H1 (cell line): ENCODE measurements at regions not wholly inside any gene's neighbourhood (a gene's known extent, or its start where the extent isn't known, plus 50 kb on each side); places are given as distances from the start of the nearest gene placed in this dataset.

Experiments used
- CTCF ChIA-PET: fragments of 300-600 bp; sonication (Branson Sonifier 250); formaldehyde crosslinking; loops from one replicate; lab custom pipeline; 2021; ENCODE audit not compliant: partially characterized antibody; lab: Charles Lee
- POLR2A ChIA-PET: fragments of 300-600 bp; sonication (Branson Sonifier 250); formaldehyde crosslinking; loops from one replicate; lab custom pipeline; 2021; ENCODE audit warnings: inconsistent platforms; ENCODE audit not compliant: partially characterized antibody; lab: Charles Lee
- DNase-seq, 2 experiments: peaks; one replicate each; pipeline versions ENCODE4 v3.0.0 to v3.0.0-alpha.2; 2010 to 2022; ENCODE audit warnings: low spot score in 2 of 2, low read depth in 1 of 2, mixed read lengths in 1 of 2
- FAIRE-seq: peaks from 2 replicates; lab custom pipeline; 2011; peaks lifted over from hg19 to GRCh38; lab: Jason Lieb, UNC
- H2AFZ ChIP-seq: 2 replicates; pipeline ENCODE4 v1.8.1; 2012; ENCODE audit warnings: low read length, inconsistent platforms
- H2AK5ac ChIP-seq: 2 replicates; pipeline ENCODE4 v1.6.1; 2013; ENCODE audit warnings: low read depth, low read length
- H2BK120ac ChIP-seq: replicated peaks from 2 replicates; pipeline ENCODE3; 2013; ENCODE audit warnings: low read depth, low read length, inconsistent platforms
- H2BK12ac ChIP-seq: 2 replicates; pipeline ENCODE4 v1.6.1; 2013; ENCODE audit warnings: low read depth, low read length
- H2BK15ac ChIP-seq: 2 replicates; pipeline ENCODE4 v1.6.1; 2013; ENCODE audit warnings: low read length
- H2BK20ac ChIP-seq: 2 replicates; pipeline ENCODE4 v1.6.1; 2013; ENCODE audit warnings: low read length
- H2BK5ac ChIP-seq: 2 replicates; pipeline ENCODE4 v1.6.1; 2013; ENCODE audit warnings: low read depth, low read length
- H3K14ac ChIP-seq: 2 replicates; pipeline ENCODE4 v1.6.1; 2013; ENCODE audit warnings: inconsistent platforms; ENCODE audit not compliant: insufficient read length
- H3K18ac ChIP-seq: 2 replicates; pipeline ENCODE4 v1.6.1; 2013; ENCODE audit warnings: low read length; ENCODE audit errors: extremely low read depth
- H3K23ac ChIP-seq: 2 replicates; pipeline ENCODE4 v1.6.1; 2013; ENCODE audit warnings: inconsistent platforms; ENCODE audit not compliant: insufficient read length
- H3K23me2 ChIP-seq: 2 replicates; pipeline ENCODE4 v1.6.1; 2013; ENCODE audit warnings: low read depth, low read length
- H3K27ac ChIP-seq: 2 replicates; pipeline ENCODE4 v1.6.1; 2011; ENCODE audit warnings: low read depth, low read length, inconsistent platforms
- H3K27me3 ChIP-seq, 4 experiments: replicated peaks in 1 of 4; 1 replicate in 1 of 4; 2 replicates in 3 of 4; pipeline versions ENCODE4 v1.6.1 to v1.8.1; 2011 to 2013; ENCODE audit warnings: low read length in 3 of 4, mild to moderate bottlenecking in 3 of 4, inconsistent platforms in 2 of 4, mixed read lengths in 2 of 4, moderate library complexity in 1 of 4; ENCODE audit not compliant: control insufficient read depth in 3 of 4, insufficient read depth in 3 of 4; ENCODE audit errors: extremely low read depth in 1 of 4
- H3K36me3 ChIP-seq, 4 experiments: 2 replicates each; pipeline versions ENCODE4 v1.6.1 to v1.8.1; 2011 to 2013; ENCODE audit warnings: mild to moderate bottlenecking in 4 of 4, low read length in 3 of 4, moderate library complexity in 2 of 4, control low read depth in 1 of 4, inconsistent platforms in 1 of 4; ENCODE audit not compliant: insufficient read depth in 4 of 4, control insufficient read depth in 2 of 4
- H3K4ac ChIP-seq: replicated peaks from 2 replicates; pipeline ENCODE3; 2013; ENCODE audit warnings: low read length, low read depth, mixed read lengths, inconsistent platforms; ENCODE audit not compliant: insufficient read length
- H3K4me1 ChIP-seq, 4 experiments: replicated peaks in 1 of 4; 1 replicate in 1 of 4; 2 replicates in 3 of 4; pipeline versions ENCODE4 v1.6.1 to v1.8.1; 2011 to 2013; ENCODE audit warnings: low read length in 3 of 4, inconsistent platforms in 2 of 4, mixed read lengths in 1 of 4; ENCODE audit not compliant: insufficient read depth in 4 of 4, control insufficient read depth in 3 of 4
- H3K4me2 ChIP-seq, 2 experiments: 2 replicates each; pipeline versions ENCODE4 v1.6.1 to v1.8.1; 2011 to 2013; ENCODE audit warnings: low read depth in 2 of 2, low read length in 2 of 2, control low read depth in 1 of 2, inconsistent platforms in 1 of 2, mild to moderate bottlenecking in 1 of 2; ENCODE audit not compliant: insufficient read depth in 1 of 2
- H3K4me3 ChIP-seq, 4 experiments: fragments of 200-600, 300-600 bp in 1 of 4; sonication (generic), shearing (Covaris generic), sonication (Bioruptor Twin) in 1 of 4; 2 replicates each; pipeline versions ENCODE4 v1.5.1 to v1.8.1; 2011 to 2016; ENCODE audit warnings: low read length in 4 of 4, low read depth in 3 of 4, control low read depth in 2 of 4, inconsistent platforms in 2 of 4, mild to moderate bottlenecking in 2 of 4, mixed read lengths in 1 of 4, moderate library complexity in 1 of 4; ENCODE audit not compliant: insufficient read depth in 2 of 4; ENCODE audit errors: extremely low read depth in 1 of 4
- H3K56ac ChIP-seq: replicated peaks from 2 replicates; pipeline ENCODE3; 2013; ENCODE audit warnings: low read depth, mild to moderate bottlenecking, mixed read lengths, low read length, inconsistent platforms; ENCODE audit not compliant: insufficient read length
- H3K79me1 ChIP-seq: 2 replicates; pipeline ENCODE4 v1.6.1; 2013; ENCODE audit warnings: low read depth, low read length, control low read depth
- H3K79me2 ChIP-seq, 2 experiments: 2 replicates each; pipeline versions ENCODE4 v1.6.1 to v1.8.1; 2012 to 2013; ENCODE audit warnings: low read length in 2 of 2, mild to moderate bottlenecking in 2 of 2, inconsistent platforms in 1 of 2; ENCODE audit not compliant: insufficient read depth in 2 of 2, control insufficient read depth in 1 of 2
- H3K9ac ChIP-seq, 4 experiments: replicated peaks in 1 of 4; 1 replicate in 1 of 4; 2 replicates in 3 of 4; pipeline versions ENCODE4 v1.6.1 to v1.8.1; 2011 to 2013; ENCODE audit warnings: low read depth in 3 of 4, low read length in 3 of 4, control low read depth in 2 of 4, mild to moderate bottlenecking in 2 of 4, moderate library complexity in 2 of 4, inconsistent platforms in 1 of 4; ENCODE audit errors: extremely low read depth in 1 of 4
- H3K9me3 ChIP-seq, 2 experiments: 2 replicates each; pipeline versions ENCODE4 v1.6.1 to v1.8.1; 2012 to 2013; ENCODE audit warnings: mild to moderate bottlenecking in 2 of 2, moderate library complexity in 2 of 2, control low read depth in 1 of 2, inconsistent platforms in 1 of 2, low read depth in 1 of 2, low read length in 1 of 2, mixed read lengths in 1 of 2; ENCODE audit not compliant: insufficient read depth in 2 of 2
- H4K20me1 ChIP-seq, 2 experiments: replicated peaks in 1 of 2; 2 replicates each; pipeline versions ENCODE3 to v1.8.1; 2011 to 2013; ENCODE audit warnings: inconsistent platforms in 2 of 2, low read length in 2 of 2, mild to moderate bottlenecking in 1 of 2; ENCODE audit not compliant: insufficient read depth in 2 of 2, control insufficient read depth in 1 of 2
- H4K5ac ChIP-seq: 2 replicates; pipeline ENCODE4 v1.6.1; 2013; ENCODE audit warnings: low read length, low read depth, mixed read lengths, inconsistent platforms; ENCODE audit not compliant: insufficient read length
- H4K8ac ChIP-seq: 2 replicates; pipeline ENCODE4 v1.8.0; 2013; ENCODE audit warnings: mild to moderate bottlenecking, moderate library complexity, low read length, inconsistent platforms; ENCODE audit not compliant: insufficient read depth; ENCODE audit errors: extremely low read depth
- H4K91ac ChIP-seq: replicated peaks from 2 replicates; pipeline ENCODE3; 2013; ENCODE audit warnings: low read length, mixed read lengths, inconsistent platforms; ENCODE audit not compliant: insufficient read length
- CHD2 ChIP-seq: IDR thresholded peaks from 2 replicates; pipeline ENCODE4 v1.6.1; 2012; ENCODE audit warnings: low read length, improper control_type of control experiment
- CTBP2 ChIP-seq: IDR thresholded peaks from 2 replicates; pipeline ENCODE4 v1.7.0; 2011; ENCODE audit warnings: borderline replicate concordance, mild to moderate bottlenecking, moderate library complexity, mixed read lengths, low read length; ENCODE audit not compliant: insufficient read depth, insufficient read length
- GTF2F1 ChIP-seq: IDR thresholded peaks from 2 replicates; pipeline ENCODE4 v1.6.1; 2012; ENCODE audit warnings: low read depth, low read length, improper control_type of control experiment, borderline replicate concordance
- MAFK ChIP-seq: IDR thresholded peaks from 2 replicates; pipeline ENCODE4 v1.6.1; 2012; ENCODE audit warnings: low read depth, mild to moderate bottlenecking, improper control_type of control experiment, low read length
- NRF1 ChIP-seq: IDR thresholded peaks from 2 replicates; pipeline ENCODE4 v1.6.1; 2011; ENCODE audit warnings: mild to moderate bottlenecking, low read depth, low read length, improper control_type of control experiment
- POLR2AphosphoS5 ChIP-seq: IDR thresholded peaks from 2 replicates; pipeline ENCODE4 v1.6.1; 2011; ENCODE audit warnings: low read depth, low read length
- RFX5 ChIP-seq: IDR thresholded peaks from 2 replicates; pipeline ENCODE4 v1.6.1; 2011; ENCODE audit warnings: low read depth, low read length, improper control_type of control experiment, borderline replicate concordance
- ZNF274 ChIP-seq: IDR thresholded peaks from 2 replicates; pipeline ENCODE4 v1.7.0; 2012; ENCODE audit warnings: low read length, borderline replicate concordance; ENCODE audit errors: extremely low read depth
- whole genome bisulfite sequencing, 2 experiments: shearing (Covaris generic) in 1 of 2; methylation state at CpG; one replicate each; pipeline versions ENCODE4 v1.1.6 to v1.1.7; 2013 to 2015; ENCODE audit warnings: low lambda C conversion rate in 2 of 2, mixed read lengths in 2 of 2, inconsistent platforms in 1 of 2, low coverage in 1 of 2, missing lambda C conversion rate in 1 of 2; ENCODE audit not compliant: insufficient replicate concordance in 2 of 2, insufficient coverage in 1 of 2, insufficient read length in 1 of 2; ENCODE audit errors: extremely low coverage in 1 of 2, missing lambda C conversion rate in 1 of 2; 5-methylcytosine and 5-hydroxymethylcytosine counted together

DNA sequence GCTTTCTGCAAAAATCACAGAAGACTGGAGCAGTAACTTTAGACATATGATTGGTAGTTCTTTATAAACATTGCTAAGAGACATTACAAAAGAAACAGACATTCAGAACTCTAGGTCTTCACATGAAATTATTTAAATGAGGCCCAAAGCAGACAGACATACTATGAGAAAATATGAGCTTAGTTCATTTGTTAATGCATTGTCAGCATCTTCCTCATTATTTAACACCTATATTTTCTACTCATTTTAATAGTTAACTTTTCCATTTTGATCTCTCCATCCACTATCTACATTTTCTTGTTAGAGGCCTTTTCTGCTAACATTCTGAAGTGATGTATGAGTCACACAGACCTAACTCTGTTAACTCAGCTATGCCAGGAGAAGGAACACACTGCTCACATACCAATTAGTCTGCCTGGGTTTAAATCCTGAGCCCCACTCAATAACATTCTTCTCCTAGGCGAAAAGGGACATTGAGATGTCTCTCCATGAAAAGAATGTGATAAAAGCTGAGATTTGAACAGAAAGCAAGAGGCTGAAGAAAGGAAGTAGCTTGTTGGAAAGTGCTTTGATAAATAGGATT, 400.3 kb upstream of the PKDCC start:
- Histone ChIP-seq H4K91ac (no peak overlapping the region), H3K23me2 (no peaks in the 10 kb centered on the region), H3K4me3 (no peak overlapping the region), H2BK15ac (no peak overlapping the region), H3K79me2 (no peaks in the 10 kb centered on the region), H3K4me1 (no peaks in the 10 kb centered on the region), H3K9ac (no peak overlapping the region), H3K4ac (no peak overlapping the region), H3K4me2 (no peak overlapping the region), H3K56ac (no peak overlapping the region), H3K23ac (no peak overlapping the region), H3K79me1 (no peaks in the 10 kb centered on the region), H3K27ac (no peak overlapping the region), H2BK120ac (no peak overlapping the region), H3K18ac (no peak overlapping the region), H2BK12ac (no peak overlapping the region), H4K8ac (no peak overlapping the region), H4K5ac (no peak overlapping the region), H3K36me3 (no peaks in the 10 kb centered on the region), H3K9me3 (no peaks in the 10 kb centered on the region), H2BK20ac (no peak overlapping the region), H3K14ac (no peak overlapping the region), H2AK5ac (no peak overlapping the region), H3K27me3 (no peaks in the 10 kb centered on the region), H2BK5ac (no peak overlapping the region), H2AFZ (no peak overlapping the region), H4K20me1 (no peaks in the 10 kb centered on the region)
- CTCF ChIA-PET = interaction anchor here (0.8 to 1.5 kb wide), 3 partner anchors 15 to 48 kb away, joined by 3 read pairs; no protein-coding TSS in a partner anchor
- no peak for FAIRE-seq
- TF ChIP-seq CTBP2 (no peak), GTF2F1 (no peak), POLR2AphosphoS5 (no peak), NRF1 (no peak), CHD2 (no peak), MAFK (no peak), RFX5 (no peak), ZNF274 (no peak)
- POLR2A ChIA-PET = no interaction called here
- 91% methylated on average over 1 of the region's 1 CpG; no CpG with 5 or more reads in 1 of the 2 experiments for WGBS, 2 experiments
- DNase-seq = no peak
